ENCODE measurements at regions not wholly inside any gene's neighbourhood (a gene's known extent, or its start where the extent isn't known, plus 50 kb on each side); places are given as distances from the start of the nearest gene placed in this dataset.

DNA sequence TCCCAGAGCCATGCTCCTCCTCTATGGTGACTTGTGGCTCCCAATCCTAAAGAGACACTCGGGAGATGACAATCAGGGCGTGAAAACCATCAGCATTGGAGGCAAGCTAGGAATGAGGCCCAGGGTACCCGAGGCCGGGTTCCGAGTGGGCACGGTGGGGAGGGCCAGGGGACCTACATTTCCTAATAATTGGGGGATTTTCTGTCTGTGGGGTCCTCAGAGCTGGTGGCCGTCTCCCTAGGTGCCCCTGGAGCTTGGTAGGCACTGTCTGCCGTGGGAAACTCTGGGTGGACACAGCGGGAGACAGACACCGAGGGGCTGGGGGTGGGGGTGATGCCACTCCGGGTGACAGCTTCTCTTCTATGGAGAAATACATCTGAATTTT is 312.5 kb upstream of the TNRC6C start:
- TF ChIP-seq JUND (IDR thresholded peaks at IDR 0.05; ENCODE audit: low read depth), result no peak
- in situ Hi-C loops (cut with HindIII; ENCODE audit: low pct_unique_long_range_greater_than_20kb, low sequenced_read_pairs), result no loop called here
- no peak for DNase-seq (ENCODE audit: low read depth in 1 of 2, low spot score in 1 of 2)

DNA sequence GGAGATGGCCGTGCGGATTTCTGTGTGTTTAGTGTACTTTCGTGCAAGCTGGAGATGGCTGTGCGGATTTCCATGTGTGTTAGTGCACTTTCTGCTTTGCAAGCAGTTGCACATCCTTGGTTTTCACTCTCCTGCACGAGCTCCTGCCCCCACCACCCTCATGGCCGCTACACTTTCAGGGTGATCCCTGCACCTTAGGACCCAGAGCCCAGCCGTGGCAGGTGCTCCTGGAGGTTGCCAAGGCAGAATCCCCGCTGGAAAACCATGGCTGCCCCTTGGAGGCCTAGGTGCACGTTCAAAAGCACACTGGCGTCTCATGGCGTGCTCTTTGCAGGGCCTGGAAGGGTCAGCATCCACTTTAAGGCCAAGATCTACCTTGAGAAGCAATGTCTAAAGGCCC is 311.0 kb upstream of the TNRC6C start:
- TF ChIP-seq JUND (IDR thresholded peaks at IDR 0.05; ENCODE audit: low read depth), result no peak
- no peak for DNase-seq (ENCODE audit: low read depth in 1 of 2, low spot score in 1 of 2)
- in situ Hi-C loops (cut with HindIII; ENCODE audit: low pct_unique_long_range_greater_than_20kb, low sequenced_read_pairs), result no loop called here

DNA sequence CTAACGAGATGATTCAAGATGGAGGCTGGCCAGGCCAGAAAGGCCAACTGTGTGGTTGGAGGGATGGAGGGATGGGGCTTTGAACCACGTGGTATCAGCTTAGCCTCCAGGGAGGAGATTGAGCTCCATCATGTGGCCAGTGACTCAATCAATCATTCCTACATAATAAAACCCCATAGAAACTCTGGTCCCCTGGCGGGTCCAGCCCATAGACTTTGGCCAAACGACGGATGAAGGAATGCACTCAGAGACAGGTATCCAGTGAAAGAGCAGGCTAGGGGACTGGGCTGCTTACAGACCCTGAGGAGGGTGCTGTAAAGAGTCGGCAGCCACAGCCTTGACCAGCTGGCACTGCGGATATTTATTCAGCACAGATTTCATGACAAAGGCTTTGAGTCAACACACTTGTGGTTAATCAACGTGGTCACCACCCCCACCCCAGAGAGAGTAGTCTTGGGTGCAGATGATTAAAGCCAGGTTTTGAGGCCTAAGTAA is 308.7 kb upstream of the TNRC6C start:
- in situ Hi-C loops (cut with HindIII; ENCODE audit: low pct_unique_long_range_greater_than_20kb, low sequenced_read_pairs), result no loop called here

DNA sequence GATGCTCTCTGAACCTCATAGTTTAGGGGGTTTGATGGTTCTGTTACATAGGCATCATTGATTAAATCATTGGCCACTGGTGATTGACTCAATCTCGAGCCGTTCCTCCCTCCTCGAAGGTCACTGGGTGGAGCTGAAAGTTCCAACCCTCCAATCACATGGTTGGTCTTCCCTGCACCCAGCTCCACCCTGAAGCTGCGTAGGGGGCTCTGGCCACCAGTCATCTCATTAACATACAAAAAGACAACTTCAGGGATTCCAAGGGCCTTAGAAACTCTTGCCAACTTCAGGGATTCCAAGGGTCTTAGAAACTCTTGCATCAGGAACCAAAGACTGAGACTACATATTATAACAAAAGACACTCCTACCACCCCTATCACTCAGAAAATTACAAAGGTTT is 306.5 kb upstream of the TNRC6C start:
- no peak for DNase-seq (ENCODE audit: low read depth in 1 of 2, low spot score in 1 of 2)

More for the DNA sequence above, 308.7 kb upstream of the TNRC6C start:
- TF ChIP-seq JUND (IDR thresholded peaks at IDR 0.05; ENCODE audit: low read depth), result no peak
- DNase-seq (ENCODE audit: low read depth in 1 of 2, low spot score in 1 of 2), result no peak

DNA sequence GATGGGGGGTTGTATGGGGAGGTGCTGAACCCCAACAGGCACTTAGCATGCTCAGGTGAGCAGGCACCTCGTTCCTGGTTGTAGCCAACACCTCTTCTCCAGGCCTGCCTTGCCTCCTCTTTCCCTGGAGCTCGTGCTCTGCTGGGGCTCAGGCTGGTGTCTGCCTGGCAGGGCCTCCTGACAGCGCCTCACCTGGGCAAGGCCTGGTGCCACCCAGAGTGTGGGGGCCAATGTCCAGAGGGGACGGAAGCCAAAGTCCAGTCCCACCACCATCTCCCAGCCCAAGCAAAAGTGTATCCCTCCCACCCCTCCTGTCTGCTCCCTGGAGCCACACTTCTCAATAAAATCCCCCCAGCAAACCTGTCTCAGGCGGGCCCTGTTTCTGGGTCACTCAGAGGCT is 304.2 kb upstream of the TNRC6C start:
- DNase-seq (ENCODE audit: low read depth in 1 of 2, low spot score in 1 of 2), result no peak
- no peak for TF ChIP-seq JUND (IDR thresholded peaks at IDR 0.05; ENCODE audit: low read depth)
- in situ Hi-C loops (cut with HindIII; ENCODE audit: low pct_unique_long_range_greater_than_20kb, low sequenced_read_pairs), result no loop called here

More for the DNA sequence above, 306.5 kb upstream of the TNRC6C start:
- no peak for TF ChIP-seq JUND (IDR thresholded peaks at IDR 0.05; ENCODE audit: low read depth)
- in situ Hi-C loops (cut with HindIII; ENCODE audit: low pct_unique_long_range_greater_than_20kb, low sequenced_read_pairs), result no loop called here

DNA sequence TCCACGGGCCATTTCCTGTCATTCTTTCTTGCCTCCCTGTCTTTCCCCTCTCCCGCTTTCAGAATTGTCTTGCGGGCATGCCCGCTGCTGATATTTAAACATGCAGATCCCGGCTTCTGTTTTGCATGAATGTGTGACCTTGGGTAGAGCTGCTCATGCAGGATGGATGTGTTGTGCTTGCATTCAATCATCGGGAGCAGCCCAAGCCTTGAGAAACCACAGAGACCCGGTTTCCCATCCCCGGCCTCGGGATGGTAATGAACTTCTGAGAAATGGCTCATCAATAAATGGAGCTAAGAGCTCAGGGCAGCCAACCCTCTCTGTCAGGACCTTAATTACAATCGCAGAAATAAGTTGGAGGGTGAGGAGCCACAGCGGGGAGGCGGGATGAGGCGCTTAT is 303.7 kb upstream of the TNRC6C start:
- in situ Hi-C loops (cut with HindIII; ENCODE audit: low pct_unique_long_range_greater_than_20kb, low sequenced_read_pairs), result no loop called here
- no peak for TF ChIP-seq JUND (IDR thresholded peaks at IDR 0.05; ENCODE audit: low read depth)
- DNase-seq (ENCODE audit: low read depth in 1 of 2, low spot score in 1 of 2), result no peak

DNA sequence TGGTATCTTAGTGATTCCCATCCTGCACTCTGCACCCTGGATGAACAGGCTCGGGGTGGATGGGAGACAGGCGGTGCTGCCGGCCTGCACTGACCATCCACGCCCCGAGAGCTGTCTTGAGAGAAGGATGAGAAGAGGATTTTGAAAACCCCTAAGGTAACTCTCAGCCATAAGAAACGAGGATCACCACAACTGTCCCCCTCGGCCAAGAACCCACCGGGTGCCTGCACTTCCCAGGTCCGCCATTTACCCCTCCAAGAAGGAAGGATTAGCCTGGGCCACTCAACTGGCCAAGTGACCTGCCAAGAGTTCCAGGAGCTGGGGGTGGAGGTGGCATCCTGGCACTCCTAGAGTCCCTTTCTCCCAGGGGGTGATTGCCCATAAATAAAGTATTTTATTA is 302.4 kb upstream of the TNRC6C start:
- no peak for DNase-seq (ENCODE audit: low read depth in 1 of 2, low spot score in 1 of 2)
- in situ Hi-C loops (cut with HindIII; ENCODE audit: low pct_unique_long_range_greater_than_20kb, low sequenced_read_pairs), result no loop called here
- TF ChIP-seq JUND (IDR thresholded peaks at IDR 0.05; ENCODE audit: low read depth), result no peak

DNA sequence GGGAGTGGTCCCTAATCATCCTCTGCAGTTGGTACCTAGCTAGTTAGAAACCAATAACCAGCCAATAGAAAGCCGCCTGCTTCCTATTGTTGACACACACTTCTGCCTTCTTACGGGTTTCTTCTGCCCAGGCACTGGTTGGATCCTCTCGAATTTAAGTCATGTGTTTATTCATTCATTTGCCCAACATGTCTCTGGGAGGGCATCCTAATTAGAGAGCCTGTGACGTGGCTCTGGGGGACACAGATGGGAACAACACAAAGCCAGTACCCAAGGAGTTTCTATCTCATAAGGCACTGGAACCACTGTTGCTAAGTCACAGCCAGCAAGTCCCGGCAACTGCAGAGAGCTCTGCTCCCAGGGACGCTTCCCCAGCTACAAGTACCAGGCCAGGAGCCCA is 300.7 kb upstream of the TNRC6C start:
- no peak for DNase-seq (ENCODE audit: low read depth in 1 of 2, low spot score in 1 of 2)
- in situ Hi-C loops (cut with HindIII; ENCODE audit: low pct_unique_long_range_greater_than_20kb, low sequenced_read_pairs), result no loop called here
- TF ChIP-seq JUND (IDR thresholded peaks at IDR 0.05; ENCODE audit: low read depth), result no peak

DNA sequence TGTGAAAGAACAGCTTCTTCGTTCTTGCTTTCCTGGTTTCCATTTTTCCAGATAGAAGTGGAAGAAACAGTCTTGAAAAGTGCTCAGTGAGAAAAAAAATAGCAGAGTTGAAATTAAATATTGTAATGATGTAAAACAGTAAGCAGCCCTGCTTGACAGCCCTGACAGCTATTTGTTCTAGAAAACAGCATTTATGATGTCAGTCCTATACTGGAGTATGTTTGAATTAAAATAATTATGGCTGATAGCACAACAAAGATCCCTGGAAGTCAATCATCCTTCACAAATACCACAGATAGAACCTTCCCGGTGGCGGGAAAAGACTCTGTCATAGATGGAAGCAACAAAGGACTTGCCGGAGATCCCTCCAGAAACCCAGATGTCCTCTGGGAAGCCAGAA is 298.0 kb upstream of the TNRC6C start:
- in situ Hi-C loops (cut with HindIII; ENCODE audit: low pct_unique_long_range_greater_than_20kb, low sequenced_read_pairs), result no loop called here
- no peak for TF ChIP-seq JUND (IDR thresholded peaks at IDR 0.05; ENCODE audit: low read depth)
- no peak for DNase-seq (ENCODE audit: low read depth in 1 of 2, low spot score in 1 of 2)

DNA sequence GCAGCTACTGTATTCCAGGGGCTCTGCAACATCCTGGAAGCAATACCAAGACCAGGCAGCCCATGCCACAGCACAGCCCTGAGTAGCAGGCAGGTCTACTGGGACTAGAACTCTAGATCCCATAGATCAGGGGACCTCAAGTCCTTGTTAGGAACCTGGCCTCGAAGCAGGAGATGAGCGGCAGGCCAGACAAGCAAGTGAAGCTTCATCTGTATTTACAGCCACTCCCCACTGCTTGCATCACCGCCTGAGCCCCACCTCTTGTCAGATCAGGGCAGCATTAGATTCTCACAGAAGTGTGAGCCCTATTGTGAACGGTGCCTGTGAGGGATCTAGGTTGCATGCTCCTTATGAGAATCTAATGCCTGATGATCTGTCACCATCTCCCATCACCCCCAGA is 295.7 kb upstream of the TNRC6C start:
- in situ Hi-C loops (cut with HindIII; ENCODE audit: low pct_unique_long_range_greater_than_20kb, low sequenced_read_pairs), result no loop called here
- no peak for TF ChIP-seq JUND (IDR thresholded peaks at IDR 0.05; ENCODE audit: low read depth)
- DNase-seq (ENCODE audit: low read depth in 1 of 2, low spot score in 1 of 2), result no peak

DNA sequence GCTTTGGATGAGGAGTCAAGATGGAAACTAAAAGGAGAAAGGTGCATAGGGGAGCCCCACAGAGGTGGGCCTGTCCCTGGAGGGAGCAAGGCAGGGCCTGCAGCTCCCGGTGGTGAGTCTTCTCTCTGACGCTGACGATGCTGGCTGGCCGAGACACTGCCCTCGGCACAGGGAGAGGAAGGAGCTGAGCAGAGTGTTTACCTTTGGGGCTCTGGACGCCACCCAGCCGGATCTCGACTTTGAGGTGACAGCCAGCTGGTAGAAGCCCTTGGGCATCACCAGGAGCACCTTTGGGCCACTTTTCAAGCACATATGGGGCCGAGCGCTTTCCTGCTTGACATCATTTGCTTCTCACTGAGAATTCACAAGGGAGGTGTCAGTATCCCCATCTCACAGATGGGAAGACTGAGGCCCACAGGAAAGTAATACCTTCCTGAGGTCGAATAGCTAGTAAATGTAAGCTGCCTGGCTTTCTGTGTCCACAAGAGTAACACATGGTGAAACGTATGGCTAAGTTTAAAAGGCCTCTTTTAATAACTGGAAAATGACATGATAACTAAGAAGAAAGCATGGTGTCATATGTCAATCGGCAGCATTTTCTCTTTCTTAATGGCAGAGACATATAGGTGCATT is 294.3 kb upstream of the TNRC6C start:
- TF ChIP-seq JUND (IDR thresholded peaks at IDR 0.05; ENCODE audit: low read depth), result no peak
- DNase-seq (ENCODE audit: low read depth in 1 of 2, low spot score in 1 of 2), result no peak
- in situ Hi-C loops (cut with HindIII; ENCODE audit: low pct_unique_long_range_greater_than_20kb, low sequenced_read_pairs), result no loop called here

DNA sequence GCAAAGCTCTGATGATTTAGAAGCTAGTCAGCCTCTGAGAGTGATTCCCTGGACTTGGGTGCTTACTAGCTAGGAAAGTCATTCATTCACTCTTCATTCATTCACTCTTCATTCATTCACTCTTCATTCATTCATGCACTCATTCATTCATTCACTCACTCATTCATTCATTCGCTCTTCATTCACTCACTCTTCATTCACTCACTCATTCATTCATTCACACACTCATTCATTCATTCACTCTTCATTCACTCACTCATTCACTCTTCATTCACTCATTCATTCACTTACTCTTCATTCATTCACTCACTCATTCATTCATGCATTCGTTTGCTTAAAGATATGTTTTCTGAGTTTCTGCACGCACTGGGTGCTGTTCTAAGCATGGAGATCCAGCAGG is 292.7 kb upstream of the TNRC6C start:
- DNase-seq (ENCODE audit: low read depth in 1 of 2, low spot score in 1 of 2), result no peak
- in situ Hi-C loops (cut with HindIII; ENCODE audit: low pct_unique_long_range_greater_than_20kb, low sequenced_read_pairs), result no loop called here
- no peak for TF ChIP-seq JUND (IDR thresholded peaks at IDR 0.05; ENCODE audit: low read depth)

DNA sequence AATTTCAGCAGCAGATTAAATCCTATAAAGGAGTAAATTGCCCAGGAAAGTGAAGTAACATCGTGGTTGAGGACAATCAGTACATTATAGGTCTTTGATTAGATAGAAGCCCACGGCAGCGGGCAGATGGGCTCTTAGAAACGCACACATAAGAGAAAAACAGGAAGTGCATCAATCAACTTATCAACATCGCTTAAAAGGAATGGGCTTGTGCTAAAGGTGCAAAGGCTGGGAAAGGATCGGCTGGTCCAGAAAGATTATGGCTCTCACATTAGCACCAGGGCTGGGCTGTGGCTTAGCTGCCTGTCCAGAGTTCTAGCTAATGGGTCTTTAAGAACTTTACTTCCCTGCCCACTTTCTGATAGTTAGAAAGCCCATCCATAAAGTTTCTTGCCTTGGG is 292.0 kb upstream of the TNRC6C start:
- in situ Hi-C loops (cut with HindIII; ENCODE audit: low pct_unique_long_range_greater_than_20kb, low sequenced_read_pairs), result no loop called here
- TF ChIP-seq JUND (IDR thresholded peaks at IDR 0.05; ENCODE audit: low read depth), result no peak

DNA sequence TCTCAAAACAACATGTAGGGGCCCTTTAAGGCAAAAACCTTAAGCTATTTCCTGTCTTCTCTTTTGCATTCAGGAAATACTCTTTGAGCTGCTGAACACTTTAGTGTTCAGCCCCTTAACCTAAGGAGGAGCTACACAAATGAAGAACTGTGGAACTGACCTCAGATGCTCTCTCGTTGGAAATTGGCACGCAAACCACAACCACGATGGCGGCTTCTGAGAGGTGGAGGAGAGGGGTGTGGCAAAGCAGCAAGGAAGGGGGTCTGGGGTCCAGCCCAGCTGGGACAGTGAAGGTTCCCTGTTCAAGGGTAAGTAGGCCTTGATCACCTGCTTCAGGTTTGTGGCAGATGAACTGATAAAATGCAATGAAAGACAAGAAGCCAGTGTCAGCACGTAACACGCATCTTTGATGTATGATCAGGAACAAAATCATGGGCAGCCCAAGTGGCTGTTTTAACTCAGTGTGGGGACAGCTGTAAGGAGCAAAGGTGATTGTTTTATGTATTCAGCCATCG is 291.6 kb upstream of the TNRC6C start:
- in situ Hi-C loops (cut with HindIII; ENCODE audit: low pct_unique_long_range_greater_than_20kb, low sequenced_read_pairs), result no loop called here

More for the DNA sequence above, 292.0 kb upstream of the TNRC6C start:
- no peak for DNase-seq (ENCODE audit: low read depth in 1 of 2, low spot score in 1 of 2)

More for the DNA sequence above, 291.6 kb upstream of the TNRC6C start:
- no peak for DNase-seq (ENCODE audit: low read depth in 1 of 2, low spot score in 1 of 2)
- no peak for TF ChIP-seq JUND (IDR thresholded peaks at IDR 0.05; ENCODE audit: low read depth)

All from T47D (cell line).